IPS-NIHi11 (cell line): ENCODE measurements at regions not wholly inside any gene's neighbourhood (a gene's known extent, or its start where the extent isn't known, plus 50 kb on each side); places are given as distances from the start of the nearest gene placed in this dataset.

ENCODE experiments used
- DNase-seq: peaks from one replicate; pipeline ENCODE4 v3.0.0; 2012; ENCODE audit warnings: mixed read lengths, low spot score

DNA sequence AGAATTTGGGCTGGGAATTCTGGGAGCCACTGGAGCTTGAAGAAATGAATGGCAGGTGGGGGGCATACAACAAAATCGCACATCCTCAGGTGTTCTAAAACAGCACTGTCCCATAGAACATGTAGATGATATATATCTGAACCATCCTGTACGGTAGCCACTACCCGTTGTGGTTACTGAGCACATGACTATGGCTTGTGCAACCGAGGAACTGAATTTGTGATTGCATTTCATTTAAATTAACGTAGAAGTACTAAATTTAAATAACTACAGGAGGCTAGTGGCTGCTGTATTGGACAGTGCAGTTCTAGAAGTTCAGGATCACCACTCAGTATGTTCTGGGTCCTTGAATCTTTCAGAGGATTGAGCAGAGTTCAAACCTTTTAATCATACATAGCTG, 172.4 kb downstream of the PHETA1 start:
- no peak for DNase-seq

DNA sequence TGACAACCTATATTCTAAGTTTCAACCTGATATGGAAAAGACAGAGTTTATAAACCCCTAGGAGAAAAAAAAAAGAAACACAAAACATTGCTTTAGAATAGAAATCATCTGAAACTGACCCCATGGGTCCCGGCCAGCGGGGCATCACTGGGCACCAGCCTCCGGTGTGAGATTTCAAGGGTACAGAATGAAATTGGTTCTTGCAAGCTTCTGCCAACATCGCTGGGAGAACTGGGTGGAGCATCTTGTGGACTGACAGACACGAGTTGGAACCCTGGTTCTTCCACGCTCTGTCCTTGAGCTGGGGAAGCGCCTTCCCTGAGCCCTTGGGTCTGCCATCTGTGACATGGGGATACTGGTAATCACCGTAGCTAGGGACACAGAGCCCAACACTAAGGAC, 173.6 kb downstream of the PHETA1 start:
- DNase-seq: no peak

DNA sequence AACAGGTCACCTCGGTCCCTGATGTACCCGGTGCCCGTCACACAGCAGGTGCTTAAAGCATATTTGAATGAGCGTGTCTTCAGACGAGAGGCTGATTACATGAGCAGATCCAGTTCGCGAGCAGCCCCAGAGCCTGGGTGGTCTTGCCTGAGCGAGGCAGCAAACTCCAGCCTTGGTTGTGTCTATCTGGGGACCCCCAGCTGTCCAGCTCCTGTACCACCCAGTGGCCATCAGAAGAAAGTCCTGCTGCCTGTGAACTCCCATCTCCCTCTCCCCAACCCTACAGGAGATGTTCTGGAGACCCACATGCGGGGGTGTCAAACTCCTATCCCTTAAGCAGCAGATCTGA, 174.2 kb downstream of the PHETA1 start:
- DNase-seq: no peak

DNA sequence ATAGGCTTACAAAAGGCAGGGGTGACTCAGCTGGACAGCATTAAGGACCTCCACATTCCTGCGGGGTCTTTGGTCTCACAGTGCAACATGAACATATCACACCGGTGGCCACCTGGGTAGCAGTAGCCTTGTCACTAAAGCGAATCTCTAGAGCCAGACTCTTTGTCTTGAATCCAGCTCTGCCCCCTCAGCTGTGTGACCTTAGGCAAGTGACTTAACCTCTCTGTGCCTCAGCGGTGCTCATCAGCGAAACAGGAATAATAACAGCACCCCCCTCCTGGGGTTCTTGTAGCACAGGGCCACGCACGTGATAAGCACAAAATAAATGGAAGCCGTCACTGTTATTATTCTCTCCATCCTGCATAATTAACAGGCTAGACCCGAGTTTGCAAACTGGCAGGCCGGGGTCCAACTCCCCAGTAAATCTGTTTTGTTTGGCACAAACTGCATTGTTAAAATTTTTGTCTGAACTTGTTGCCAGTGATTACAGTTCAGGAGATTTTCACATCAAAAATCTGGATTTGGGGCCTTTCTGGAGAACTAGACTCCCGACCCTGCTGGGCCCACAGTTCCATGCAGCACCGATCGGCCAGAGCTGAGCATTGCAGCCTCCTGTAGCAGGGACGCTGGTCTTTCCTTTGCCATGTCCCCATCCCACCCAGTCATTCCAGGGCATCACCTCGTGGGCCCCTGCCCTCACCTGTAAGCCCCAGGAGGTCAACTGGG, 174.8 kb downstream of the PHETA1 start:
- no peak for DNase-seq

DNA sequence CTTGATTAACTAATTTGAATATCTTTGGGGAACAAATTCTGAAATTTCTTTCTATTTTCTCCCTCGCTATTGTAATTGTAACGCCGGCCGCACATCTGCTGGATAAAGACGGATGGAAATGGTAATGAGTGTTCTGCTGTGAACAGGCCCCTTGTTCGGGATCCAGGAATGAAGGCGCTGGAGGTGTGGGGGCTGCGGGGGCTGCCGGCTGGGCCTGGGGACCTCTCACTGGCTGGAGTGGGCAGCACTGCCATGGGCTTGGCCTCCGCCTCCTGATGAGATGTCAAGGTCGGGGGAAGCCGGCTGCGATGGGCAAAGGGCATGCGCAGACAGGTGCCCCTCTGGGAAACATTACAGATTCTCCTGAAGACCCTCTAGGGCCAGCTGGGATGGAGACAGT, 175.4 kb downstream of the PHETA1 start:
- no peak for DNase-seq

DNA sequence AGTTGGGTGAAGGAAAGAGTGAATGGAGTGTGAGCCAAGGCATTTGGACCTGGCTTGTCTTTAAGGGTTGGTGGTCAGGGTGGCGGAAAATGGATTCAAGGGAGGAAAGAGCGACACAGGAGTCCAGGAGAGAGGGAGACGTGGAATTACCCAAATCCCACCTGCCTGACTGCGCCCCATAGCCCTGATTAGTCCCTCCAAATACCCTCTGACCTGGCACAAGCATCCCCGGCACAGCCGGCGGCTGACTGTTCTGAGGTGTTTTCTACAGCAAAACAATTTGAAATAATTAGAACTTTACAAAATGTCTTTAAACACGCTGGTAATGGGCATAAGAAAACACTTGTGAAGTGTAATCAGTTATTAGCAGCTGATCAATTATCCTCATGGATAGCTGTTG, 175.8 kb downstream of the PHETA1 start:
- DNase-seq: no peak

DNA sequence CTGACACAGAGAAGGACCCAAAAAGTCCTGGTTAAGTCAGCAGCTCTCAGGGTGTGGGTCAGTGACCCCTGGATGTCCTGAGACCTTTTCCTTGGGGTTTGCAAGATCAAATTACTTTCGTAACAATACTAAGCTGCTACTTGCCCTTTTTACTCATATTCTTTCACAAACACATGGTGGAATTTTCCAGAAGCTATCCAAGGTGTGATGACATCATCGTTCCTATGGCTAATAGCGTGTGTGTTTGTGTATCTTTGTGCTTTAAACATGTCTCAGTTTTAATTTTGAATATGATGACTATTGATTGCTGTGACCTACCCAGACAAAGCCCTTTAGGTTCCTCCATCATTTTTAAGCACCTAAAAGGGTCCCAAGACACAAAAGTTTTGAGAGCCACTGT, 176.2 kb downstream of the PHETA1 start:
- no peak for DNase-seq

DNA sequence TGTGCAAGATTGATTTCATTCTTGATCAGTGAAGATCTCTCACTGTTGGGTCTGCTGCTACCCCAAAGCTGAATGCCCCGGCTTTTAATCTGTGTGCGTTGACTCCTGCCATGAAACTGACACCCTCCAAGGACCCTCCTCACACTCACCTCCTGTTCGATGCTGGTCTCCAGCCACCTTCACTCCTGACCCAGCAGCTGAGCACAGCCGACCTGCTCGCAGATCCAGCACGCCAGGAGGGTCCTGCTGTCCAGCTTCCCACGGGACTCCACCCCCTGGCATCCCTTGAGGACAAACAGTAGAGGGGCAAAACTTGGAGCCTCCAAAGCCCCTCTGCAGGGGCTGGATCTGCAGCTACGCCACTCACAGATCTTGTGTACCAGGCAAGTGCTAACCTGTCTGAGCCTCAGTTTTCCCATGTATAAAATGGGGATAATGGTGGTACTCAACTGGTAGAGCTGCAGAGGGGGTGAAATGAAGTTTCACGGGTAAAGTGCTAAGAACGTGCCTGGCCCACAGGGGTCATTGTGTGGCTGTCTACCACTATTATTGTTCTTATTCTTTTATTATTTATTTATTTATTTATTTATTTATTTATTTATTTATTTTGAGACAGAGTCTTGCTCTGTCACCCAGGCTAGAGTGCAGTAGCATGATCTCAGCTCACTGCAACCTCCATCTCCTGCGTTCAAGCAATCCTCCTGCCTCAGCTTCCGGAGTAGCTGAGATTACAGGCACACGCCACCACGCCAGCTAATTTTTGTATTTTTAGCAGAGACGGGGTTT, 178.0 kb downstream of the PHETA1 start:
- DNase-seq: no peak

DNA sequence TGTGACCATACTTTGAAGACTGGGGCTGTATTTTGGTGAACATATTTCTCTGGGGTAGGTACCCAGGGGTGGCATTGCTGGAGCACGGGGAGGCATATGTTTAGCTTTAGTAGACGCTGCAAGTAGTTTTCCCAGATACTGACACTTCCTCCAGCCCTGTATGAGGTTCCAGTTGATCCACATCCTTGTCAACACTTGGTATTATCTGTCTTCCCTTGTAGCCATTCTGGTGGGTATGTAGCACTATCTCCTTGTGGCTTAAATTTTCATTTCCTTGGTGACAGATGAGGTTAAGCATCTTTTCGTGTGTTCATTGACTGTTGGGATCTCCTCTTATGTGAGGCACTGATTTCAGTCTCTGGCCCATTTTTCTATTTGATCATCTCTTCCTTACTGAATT, 179.1 kb downstream of the PHETA1 start:
- no peak for DNase-seq

DNA sequence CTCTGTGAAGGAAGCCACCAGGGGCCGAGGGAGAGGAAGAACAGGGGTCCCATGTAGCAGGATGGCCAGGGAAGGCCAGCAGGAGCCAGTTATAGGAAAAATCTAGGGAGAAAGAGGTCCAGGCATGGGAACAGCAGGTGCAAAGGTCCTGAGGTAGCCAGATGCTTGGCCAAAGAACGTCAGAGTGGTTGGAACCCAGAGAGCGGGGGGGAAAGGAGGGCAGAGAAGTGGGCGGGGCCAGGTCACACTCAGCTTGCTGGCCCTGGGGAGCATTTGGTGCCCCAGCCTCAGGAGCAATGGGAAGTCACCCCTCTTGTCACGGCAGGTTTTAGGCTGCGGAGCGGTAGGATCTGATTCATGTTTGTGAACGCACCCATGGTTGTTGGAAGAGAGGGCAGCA, 180.5 kb downstream of the PHETA1 start:
- DNase-seq: no peak

DNA sequence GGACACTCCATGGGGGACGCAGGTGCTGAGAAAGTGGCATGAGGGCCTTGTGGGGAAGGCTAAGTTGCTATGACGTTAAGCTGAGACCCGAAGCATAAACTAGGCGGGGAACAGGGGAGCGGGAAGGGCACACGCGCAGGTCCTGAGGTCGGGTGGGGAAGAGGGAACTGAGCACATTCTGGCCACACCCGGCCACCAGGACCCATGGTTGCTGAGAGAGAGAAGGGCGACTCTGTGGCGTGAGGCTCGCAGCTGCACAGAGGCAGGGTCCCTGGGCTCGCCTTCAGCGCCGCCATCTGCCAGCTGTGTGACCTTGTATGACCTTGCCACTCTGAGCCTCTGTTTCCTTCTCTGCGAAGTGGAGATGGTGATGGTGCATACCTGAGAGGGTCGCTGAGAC, 182.5 kb downstream of the PHETA1 start:
- no peak for DNase-seq

DNA sequence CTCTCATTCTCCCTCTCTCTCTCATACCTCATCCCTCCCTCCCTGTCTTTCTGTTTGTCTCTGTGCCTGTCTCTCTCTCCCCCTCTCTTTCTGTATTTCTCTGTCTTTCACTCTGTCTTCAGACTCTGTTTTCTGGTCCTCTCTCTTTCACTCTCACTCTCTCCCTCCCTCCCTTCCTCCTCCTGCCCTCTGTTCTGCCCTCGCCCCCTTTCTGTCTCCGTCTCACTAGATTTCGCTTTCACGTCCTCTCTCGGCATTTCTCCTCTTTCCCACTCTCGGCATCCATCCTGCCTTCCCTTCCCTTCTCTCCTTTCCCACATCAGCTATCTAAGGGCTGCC, 183.0 kb downstream of the PHETA1 start:
- no peak for DNase-seq

DNA sequence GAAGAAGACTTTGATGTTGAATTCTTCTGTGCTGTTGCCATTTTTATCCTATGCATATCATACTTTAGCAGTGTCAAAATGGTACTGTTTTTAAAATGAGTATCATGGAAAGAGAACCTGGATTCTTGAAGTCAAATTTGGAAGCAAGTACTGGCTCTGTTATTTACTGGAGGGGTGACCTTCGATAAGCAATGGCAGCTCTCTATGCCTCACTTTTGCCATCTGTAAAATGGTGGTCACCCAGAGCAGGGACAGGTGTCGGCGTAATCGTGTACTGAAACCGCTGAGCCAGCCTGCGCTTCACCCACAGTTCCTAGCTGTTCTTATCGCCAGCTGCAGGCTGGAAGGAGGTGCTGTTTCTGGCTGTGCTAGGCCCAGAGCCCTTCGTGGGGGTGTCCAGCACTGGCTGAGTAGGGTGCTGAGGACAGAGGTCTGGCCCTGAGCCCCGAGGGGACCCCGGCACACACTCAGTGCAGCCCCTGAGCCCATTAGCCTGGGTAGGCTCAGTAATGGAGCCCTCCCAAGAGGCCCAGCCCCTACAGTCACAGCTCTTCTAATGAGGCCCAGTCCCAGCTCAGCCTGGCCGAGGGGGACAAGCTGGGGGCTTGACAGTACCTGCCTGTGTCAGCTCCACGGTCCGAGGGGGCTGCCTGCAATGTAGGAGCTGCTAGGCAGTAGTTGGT, 183.5 kb downstream of the PHETA1 start:
- DNase-seq: no peak

DNA sequence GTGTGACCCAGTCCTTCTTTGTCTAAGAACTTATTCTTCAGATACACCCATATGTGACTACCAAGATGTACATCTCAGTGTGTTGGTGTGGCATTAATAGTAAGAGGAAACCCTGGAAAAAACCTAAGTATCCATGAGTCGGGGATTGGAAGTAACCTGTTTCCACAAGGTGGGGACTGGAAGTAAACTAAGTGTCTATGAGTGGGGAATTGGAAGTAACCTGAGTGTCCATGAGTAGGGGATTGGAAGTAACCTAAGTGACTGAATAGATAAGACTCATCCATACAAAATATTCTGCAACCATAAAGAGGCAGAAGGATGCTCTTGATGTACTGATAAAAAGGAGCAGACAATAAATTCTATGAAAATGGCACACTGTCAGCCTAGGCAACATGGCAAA, 184.7 kb downstream of the PHETA1 start:
- DNase-seq: no peak

DNA sequence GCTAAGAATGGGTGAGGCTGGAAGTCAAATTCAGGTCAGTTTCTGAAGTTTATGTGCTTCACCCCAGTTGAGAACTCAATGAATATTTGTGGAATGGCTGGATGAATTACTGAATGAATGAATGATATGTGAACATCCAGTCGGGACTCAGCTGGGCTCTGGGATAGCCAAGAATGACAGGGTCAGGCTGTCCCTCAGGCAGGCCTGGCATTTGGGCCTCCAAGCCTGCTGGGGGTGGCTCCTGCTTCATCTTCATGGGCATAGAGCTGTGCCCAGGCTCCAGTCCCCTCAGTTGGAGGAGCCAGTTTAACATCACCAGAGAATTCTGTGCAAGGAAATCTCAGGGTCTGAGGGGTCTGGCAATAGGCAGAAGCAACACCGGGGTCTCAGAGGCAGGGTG, 185.8 kb downstream of the PHETA1 start:
- no peak for DNase-seq

DNA sequence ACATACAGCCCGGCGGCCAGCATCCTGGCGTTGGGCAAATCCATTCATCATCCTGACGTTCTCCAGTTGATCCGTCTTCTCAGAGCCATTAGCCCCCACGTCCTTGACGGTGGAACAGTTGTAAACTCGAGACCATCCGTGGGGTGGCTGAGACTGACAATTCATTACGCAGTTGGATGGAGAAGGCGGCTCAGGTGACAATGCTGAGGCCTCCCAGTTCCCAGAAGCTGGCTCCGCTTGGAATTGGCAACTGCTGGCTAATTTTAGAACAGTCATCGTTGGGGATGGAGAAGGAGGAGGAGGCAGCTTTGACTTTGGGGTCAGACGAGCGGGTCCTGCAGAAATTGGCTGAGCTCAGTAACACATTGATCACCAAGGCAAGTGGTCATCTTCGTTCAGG, 186.5 kb downstream of the PHETA1 start:
- no peak for DNase-seq

DNA sequence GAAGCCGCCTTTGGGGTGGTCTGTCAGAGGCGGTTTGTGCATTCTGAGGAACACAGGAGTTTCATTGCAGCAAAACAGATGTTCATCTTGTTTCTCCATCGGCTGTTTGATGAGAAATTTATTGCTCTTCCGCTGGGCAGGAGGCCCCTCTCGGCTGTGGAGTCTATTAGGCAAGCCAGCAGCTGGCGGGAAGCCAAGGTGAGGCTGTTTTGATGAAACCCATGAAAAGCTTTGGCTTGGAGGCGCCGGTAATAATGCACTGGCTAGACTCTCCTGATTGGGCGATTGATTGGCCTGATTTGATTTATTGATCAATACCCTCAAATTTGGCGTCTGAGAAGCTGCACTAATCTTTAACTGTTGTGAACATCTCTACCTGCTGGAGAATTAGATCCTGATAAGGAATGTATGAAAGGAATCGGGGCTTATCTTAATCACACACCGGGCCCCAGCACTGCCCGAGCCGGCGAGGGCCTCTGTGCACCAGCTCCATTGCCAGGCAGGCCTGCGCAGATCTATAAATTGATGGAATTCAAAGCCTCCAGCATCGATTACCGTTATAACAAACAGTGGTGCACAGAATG, 187.7 kb downstream of the PHETA1 start:
- no peak for DNase-seq

DNA sequence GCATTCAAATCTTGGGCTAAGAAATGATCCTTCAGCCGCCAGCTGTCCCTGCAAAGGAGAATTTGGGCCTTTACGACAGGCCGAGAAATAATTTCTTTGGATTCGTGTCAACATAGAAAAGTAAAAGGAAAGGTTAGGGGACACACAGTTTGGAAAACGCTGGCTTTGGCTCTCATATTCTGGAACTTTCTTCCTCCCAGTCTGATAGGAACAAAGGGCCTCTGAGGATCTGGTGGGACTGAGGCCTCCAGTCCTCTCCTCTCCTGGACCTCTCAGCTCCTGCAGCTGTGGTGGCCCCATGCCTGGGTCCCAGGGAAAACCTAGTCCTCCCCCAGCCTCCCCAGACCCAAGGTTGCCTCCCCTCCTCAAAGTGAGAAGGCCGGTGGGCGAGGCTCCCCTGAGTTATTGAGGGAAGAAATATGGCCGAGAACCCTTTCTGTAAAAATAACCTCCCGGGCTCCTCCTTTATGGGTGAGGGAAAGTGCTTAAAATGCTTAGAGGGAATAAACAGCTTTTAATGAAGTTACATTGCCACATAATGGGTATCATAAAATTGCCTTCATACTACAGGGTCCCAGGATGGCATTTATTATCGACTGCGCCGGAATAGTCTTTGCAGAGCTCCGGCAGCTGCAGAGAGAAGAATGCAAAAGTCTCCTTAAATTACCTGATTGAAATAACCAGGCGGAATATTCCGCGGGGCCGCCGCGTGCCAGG, 188.3 kb downstream of the PHETA1 start:
- DNase-seq: no peak

DNA sequence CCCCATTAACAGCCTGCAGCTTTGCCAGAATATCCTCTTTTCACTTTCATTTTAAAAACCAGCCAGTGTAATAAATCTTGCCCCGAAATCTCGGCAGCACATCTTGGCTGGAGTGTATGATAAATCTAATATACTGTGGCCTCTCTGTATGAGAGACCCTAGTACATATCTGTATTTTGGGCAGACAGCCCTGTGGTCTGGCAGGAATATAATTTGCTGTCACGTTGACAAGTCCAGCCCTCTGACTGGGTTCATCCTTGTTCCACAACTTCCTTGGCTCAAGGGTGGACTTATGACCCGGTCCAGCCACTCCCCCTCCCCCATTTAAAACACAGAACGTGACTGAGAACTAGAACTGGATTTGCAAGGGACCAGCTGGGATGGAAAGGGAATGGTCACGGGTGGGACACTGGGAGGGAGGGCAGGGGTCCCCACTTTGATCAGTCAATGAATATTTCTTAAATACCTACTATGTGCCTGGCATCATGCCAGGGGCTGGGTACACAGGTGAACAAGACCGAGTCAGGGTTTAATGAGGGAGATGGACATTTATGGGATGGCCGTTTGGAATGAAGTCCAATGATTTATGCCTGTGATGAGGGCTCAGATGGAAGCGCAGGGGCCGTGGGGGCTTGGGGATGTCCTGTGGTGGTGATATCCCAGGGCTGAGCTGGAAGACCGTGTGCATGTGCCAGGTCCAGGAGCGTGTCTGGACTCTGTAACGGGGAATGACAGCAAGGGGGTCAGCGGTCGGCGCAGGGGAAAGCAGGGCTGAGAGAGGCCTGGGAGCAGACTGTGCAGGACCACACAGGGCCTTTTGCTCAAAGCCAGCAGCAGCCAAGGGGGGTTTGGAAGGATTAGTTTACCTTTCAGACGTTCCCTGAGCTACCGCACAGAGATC, 190.5 kb downstream of the PHETA1 start:
- DNase-seq: no peak

DNA sequence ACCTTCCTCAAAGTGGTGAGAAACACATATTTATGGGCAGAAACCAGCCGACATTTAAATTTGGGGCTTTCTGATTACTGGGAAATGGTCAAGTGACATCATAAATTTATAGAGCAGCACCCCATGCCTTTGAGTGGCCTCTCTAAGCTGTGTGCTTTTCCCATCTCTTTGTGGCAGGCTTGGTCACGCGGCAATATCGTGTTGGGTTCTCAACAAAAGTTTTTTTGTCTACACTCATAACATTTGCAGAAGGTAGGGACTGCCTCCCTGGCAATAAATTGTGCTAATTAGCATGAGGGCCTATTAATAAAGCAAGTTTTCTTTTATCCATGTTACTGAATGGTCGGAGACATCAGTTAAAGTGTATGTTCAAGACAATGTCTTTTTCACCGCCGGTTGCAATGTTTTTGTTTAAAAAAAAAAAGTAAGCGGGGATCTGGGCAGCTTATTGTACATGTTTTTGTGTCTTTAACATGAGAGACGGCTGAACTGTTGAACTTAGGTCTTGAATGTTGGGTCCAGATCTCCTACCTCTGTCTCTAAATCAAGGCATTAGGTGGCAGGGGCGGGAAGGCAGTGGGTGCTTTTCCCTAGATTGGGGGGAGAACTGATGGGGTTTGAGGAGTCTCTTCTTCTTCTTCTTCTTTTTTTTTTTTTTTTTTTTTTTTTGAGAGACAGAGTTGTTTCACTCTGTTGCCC, 193.3 kb downstream of the PHETA1 start:
- DNase-seq: no peak

DNA sequence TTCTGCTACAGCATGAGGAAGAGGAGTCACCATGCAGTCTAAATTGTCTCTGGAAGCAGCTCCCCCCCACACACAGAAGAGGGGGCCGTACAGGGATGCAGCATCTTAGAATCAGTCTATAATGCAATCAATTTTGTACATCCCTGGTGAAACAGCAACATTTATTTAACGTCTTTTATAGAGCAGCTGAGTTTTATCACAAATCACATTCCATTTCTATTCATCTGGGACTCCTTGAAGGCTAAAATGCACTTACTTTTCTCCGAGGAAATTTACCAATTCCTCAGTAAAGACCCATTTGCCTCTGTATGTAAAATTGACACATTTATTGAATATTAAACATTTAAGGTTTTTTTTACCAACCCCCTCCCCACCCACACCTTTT, 193.9 kb downstream of the PHETA1 start:
- no peak for DNase-seq
